Esophagus squamous epithelium (tissue), 4 donors: ENCODE measurements at regions not wholly inside any gene's neighbourhood (a gene's known extent, or its start where the extent isn't known, plus 50 kb on each side); places are given as distances from the start of the nearest gene placed in this dataset.

Experiments used
- POLR2A ChIP-seq, 4 donors: fragments of 450-650 bp; IDR thresholded peaks; one replicate each; pipeline ENCODE4 v1.6.1; 2017; ENCODE audit warnings: antibody characterized with exemption in 4 of 4, mild to moderate bottlenecking in 4 of 4, moderate library complexity in 3 of 4
- TF ChIP-seq, protein P1 (sequence below), 6 experiments: fragments of 450-650 bp in 4 of 6; fragments of 200-600 bp in 2 of 6; sonication (generic) in 2 of 6; IDR thresholded peaks; one replicate each; pipeline ENCODE4 v1.5.1; 2016 to 2019; ENCODE audit warnings: antibody characterized with exemption in 6 of 6, mild to moderate bottlenecking in 4 of 6, moderate library complexity in 4 of 6

DNA sequence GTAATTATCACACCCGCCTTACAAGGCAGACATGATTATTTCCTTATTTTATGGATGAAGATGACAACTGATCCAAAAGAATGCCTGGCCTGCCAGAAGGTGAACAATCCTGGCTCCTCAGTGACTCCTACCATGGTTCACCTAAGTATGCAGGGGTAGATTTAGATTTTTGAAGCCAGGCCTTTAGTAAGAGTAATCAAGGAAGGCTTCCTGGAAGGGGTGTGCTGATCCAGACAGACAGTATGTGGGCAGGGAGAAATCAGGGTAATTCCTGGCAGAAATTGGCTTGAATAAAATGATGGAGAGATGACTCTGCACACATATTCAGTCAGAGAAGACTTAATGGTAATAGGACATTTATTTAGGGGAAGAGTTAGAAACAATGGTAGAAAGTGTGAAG, 637.7 kb upstream of the FANCL start:
- TF ChIP-seq, protein P1, sequence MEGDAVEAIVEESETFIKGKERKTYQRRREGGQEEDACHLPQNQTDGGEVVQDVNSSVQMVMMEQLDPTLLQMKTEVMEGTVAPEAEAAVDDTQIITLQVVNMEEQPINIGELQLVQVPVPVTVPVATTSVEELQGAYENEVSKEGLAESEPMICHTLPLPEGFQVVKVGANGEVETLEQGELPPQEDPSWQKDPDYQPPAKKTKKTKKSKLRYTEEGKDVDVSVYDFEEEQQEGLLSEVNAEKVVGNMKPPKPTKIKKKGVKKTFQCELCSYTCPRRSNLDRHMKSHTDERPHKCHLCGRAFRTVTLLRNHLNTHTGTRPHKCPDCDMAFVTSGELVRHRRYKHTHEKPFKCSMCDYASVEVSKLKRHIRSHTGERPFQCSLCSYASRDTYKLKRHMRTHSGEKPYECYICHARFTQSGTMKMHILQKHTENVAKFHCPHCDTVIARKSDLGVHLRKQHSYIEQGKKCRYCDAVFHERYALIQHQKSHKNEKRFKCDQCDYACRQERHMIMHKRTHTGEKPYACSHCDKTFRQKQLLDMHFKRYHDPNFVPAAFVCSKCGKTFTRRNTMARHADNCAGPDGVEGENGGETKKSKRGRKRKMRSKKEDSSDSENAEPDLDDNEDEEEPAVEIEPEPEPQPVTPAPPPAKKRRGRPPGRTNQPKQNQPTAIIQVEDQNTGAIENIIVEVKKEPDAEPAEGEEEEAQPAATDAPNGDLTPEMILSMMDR (IDR thresholded peaks at IDR 0.05): no peak
- no peak for TF ChIP-seq POLR2A (IDR thresholded peaks at IDR 0.05)
